SU-DHL-6 (cell line): ENCODE measurements at regions not wholly inside any gene's neighbourhood (a gene's known extent, or its start where the extent isn't known, plus 50 kb on each side); places are given as distances from the start of the nearest gene placed in this dataset.

Experiments used
- H2AFZ ChIP-seq: fragments of 200-600 bp; sonication (generic); 2 replicates; pipeline ENCODE4 v1.6.1; 2014; ENCODE audit warnings: low read depth, mild to moderate bottlenecking, moderate library complexity, mixed read lengths, antibody characterized with exemption, low read length; ENCODE audit not compliant: severe bottlenecking
- H3F3A ChIP-seq: fragments of 200-600 bp; shearing (Covaris generic); 2 replicates; pipeline ENCODE4 v1.6.0; 2016; ENCODE audit warnings: antibody characterized with exemption, mild to moderate bottlenecking; ENCODE audit not compliant: insufficient read depth
- H3K27ac ChIP-seq: fragments of 200-600 bp; sonication (generic); 2 replicates; pipeline ENCODE4 v1.5.1; 2016; ENCODE audit warnings: low read depth, mild to moderate bottlenecking, low read length, moderate library complexity, mixed read lengths
- H3K27me3 ChIP-seq: fragments of 200-600 bp; sonication (generic), shearing (Covaris generic); 2 replicates; pipeline ENCODE4 v1.6.0; 2014; ENCODE audit warnings: mild to moderate bottlenecking, low read length
- H3K36me3 ChIP-seq: fragments of 200-600 bp; sonication (generic); 2 replicates; pipeline ENCODE4 v1.6.1; 2014; ENCODE audit warnings: mild to moderate bottlenecking, low read length, mixed read lengths
- H3K4me2 ChIP-seq: fragments of 300-600, 200-600 bp; shearing (Covaris generic), sonication (generic); 2 replicates; pipeline ENCODE4 v1.6.0; 2014; ENCODE audit warnings: low read length, low read depth, mild to moderate bottlenecking; ENCODE audit not compliant: poor library complexity, severe bottlenecking
- H3K4me3 ChIP-seq: fragments of 200-600 bp; sonication (generic); 2 replicates; pipeline ENCODE4 v1.5.1; 2014; ENCODE audit warnings: antibody characterized with exemption, low read length, mild to moderate bottlenecking, mixed read lengths; ENCODE audit not compliant: insufficient read depth, poor library complexity, severe bottlenecking
- H3K79me2 ChIP-seq: fragments of 200-600 bp; sonication (generic); 2 replicates; pipeline ENCODE4 v1.6.1; 2014; ENCODE audit warnings: mild to moderate bottlenecking, low read length, moderate library complexity; ENCODE audit not compliant: insufficient read depth
- H3K9ac ChIP-seq: fragments of 200-600 bp; sonication (generic); 2 replicates; pipeline ENCODE4 v1.7.0; 2014; ENCODE audit warnings: mild to moderate bottlenecking, low read length
- H3K9me2 ChIP-seq: fragments of 200-600 bp; sonication (generic); replicated peaks from 2 replicates; pipeline ENCODE4 v1.6.1; 2014; ENCODE audit warnings: low read length; ENCODE audit not compliant: insufficient read depth
- H3K9me3 ChIP-seq: fragments of 200-600 bp; sonication (generic); 2 replicates; pipeline ENCODE4 v1.6.1; 2014; ENCODE audit warnings: low read length, mixed read lengths; ENCODE audit not compliant: insufficient read depth
- H4K20me1 ChIP-seq: fragments of 200-600 bp; sonication (generic); 2 replicates; pipeline ENCODE4 v1.6.1; 2014; ENCODE audit warnings: low read depth, mild to moderate bottlenecking, antibody characterized with exemption, low read length, moderate library complexity, mixed read lengths
- EZH2phosphoT487 ChIP-seq: fragments of 200-600 bp; sonication (generic), shearing (Covaris generic); conservative IDR thresholded peaks from 2 replicates; pipeline ENCODE4 v1.6.1; 2018; ENCODE audit warnings: mild to moderate bottlenecking, antibody characterized with exemption, low read length, moderate library complexity, mixed read lengths
- TF ChIP-seq, protein P1 (sequence below): fragments of 200-600 bp; sonication (generic); IDR thresholded peaks from one replicate; pipeline ENCODE4 v1.5.1; 2017; ENCODE audit warnings: antibody characterized with exemption, mild to moderate bottlenecking, low read length, moderate library complexity; ENCODE audit not compliant: insufficient read depth, poor library complexity, severe bottlenecking

DNA sequence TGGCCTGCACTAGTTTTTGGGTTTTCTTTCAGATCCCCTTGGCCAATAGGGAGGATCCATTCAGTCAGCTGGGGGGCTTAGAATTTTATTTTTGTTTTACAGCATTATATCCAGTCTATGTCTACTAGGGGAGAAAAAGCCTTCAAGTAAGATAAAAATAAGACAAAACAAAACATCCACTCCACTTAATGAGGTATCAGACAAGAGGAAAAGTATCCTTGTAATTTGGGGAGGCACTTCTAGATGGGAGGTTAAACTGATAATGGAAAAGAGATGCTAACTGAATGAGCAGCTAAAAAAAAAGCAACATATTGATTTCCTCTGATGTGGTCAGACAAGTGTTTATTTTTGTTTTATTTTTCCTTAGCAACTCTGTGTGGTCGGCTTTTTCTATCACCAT is 278.0 kb upstream of the ANO3 start:
- Histone ChIP-seq H3K4me2 (no peak overlapping the region), H3K27ac (no peak overlapping the region), H3K9me3 (no peaks in the 10 kb centered on the region), H3K9me2 (no peaks in the 10 kb centered on the region), H2AFZ (no peak overlapping the region), H3K27me3 (no peaks in the 10 kb centered on the region), H3K9ac (no peak overlapping the region), H4K20me1 (no peaks in the 10 kb centered on the region), H3K36me3 (no peaks in the 10 kb centered on the region), H3K79me2 (no peaks in the 10 kb centered on the region), H3K4me3 (no peak overlapping the region), H3F3A (peaks cover 10% of the 10 kb centered on the region)
- TF ChIP-seq, protein P1, sequence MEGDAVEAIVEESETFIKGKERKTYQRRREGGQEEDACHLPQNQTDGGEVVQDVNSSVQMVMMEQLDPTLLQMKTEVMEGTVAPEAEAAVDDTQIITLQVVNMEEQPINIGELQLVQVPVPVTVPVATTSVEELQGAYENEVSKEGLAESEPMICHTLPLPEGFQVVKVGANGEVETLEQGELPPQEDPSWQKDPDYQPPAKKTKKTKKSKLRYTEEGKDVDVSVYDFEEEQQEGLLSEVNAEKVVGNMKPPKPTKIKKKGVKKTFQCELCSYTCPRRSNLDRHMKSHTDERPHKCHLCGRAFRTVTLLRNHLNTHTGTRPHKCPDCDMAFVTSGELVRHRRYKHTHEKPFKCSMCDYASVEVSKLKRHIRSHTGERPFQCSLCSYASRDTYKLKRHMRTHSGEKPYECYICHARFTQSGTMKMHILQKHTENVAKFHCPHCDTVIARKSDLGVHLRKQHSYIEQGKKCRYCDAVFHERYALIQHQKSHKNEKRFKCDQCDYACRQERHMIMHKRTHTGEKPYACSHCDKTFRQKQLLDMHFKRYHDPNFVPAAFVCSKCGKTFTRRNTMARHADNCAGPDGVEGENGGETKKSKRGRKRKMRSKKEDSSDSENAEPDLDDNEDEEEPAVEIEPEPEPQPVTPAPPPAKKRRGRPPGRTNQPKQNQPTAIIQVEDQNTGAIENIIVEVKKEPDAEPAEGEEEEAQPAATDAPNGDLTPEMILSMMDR = no peak
- TF ChIP-seq EZH2phosphoT487 = no peak

DNA sequence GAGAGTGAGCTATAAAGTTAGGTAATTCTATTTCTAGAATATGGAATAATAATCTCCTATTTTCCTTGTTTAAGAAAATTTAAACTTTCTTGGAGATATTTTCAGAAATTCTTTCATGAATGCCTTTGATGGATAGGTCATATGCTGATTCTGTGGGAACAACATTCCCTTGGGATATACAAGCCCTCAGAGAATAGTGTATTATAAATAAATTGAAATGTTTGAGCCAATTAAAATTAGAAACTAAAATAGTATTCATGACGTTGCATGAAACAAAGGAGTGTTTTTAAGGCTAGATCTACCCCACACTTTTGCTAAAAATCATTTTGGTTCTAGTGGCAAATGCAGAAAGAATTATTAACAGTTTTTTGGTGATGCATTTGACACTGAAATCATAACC is 269.3 kb upstream of the ANO3 start:
- Histone ChIP-seq H3K36me3 (no peaks in the 10 kb centered on the region), H2AFZ (no peak overlapping the region), H3K9me2 (no peaks in the 10 kb centered on the region), H3K4me3 (no peak overlapping the region), H3K79me2 (no peaks in the 10 kb centered on the region), H3K9me3 (no peaks in the 10 kb centered on the region), H3K27me3 (no peaks in the 10 kb centered on the region), H3K9ac (no peak overlapping the region), H3K4me2 (no peak overlapping the region), H4K20me1 (no peaks in the 10 kb centered on the region), H3F3A (peaks cover 7% of the 10 kb centered on the region), H3K27ac (no peak overlapping the region)
- TF ChIP-seq EZH2phosphoT487 = no peak
- TF ChIP-seq, protein P1 = no peak

DNA sequence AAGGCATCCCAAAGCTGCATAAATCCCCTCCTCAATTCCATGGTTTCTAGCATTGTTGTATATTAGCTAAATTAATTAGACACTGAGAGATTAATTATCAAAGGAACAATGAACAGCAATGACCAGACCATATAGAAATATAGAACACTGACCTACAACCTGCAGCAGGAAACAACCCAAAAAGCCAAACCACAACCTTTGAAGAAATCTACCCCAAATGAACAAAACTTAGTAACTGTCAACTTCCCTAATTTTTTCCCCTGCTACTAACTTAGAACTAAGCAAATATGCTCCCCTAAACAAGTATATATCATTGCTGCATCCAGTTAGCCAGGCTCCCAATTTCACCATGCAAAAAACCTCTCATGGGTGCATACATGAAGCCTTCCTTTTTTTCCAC is 268.0 kb upstream of the ANO3 start:
- Histone ChIP-seq H3F3A (no peaks in the 10 kb centered on the region), H3K4me2 (peak overlapping the region; percentile 30), H3K36me3 (no peaks in the 10 kb centered on the region), H3K4me3 (peak overlapping the region; percentile 7), H3K9me3 (no peaks in the 10 kb centered on the region), H2AFZ (no peak overlapping the region), H3K27me3 (no peaks in the 10 kb centered on the region), H4K20me1 (no peaks in the 10 kb centered on the region), H3K9ac (no peak overlapping the region), H3K79me2 (no peaks in the 10 kb centered on the region), H3K9me2 (no peaks in the 10 kb centered on the region), H3K27ac (no peak overlapping the region)
- TF ChIP-seq, protein P1 = no peak
- TF ChIP-seq EZH2phosphoT487 = no peak

DNA sequence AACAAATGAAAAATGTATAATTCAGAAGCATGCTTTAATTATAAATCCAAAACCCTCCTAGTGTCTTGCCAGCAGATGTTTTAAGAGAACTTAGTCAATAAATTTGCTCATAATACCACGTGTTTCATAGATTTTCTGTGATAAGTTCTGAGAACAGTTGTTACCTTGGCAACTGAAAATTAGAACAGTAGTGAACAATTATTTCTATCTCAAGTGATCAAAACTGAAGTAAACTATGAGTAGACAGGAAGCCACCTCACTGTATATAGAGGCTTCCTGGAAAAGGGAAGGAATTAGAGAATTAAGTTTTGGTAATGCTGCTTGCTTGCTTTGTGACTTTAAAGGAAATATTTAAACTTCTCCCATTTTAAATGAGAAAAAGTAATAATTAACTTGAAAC is 266.0 kb upstream of the ANO3 start:
- Histone ChIP-seq H3K4me3 (no peak overlapping the region), H3K27me3 (no peaks in the 10 kb centered on the region), H3K27ac (no peak overlapping the region), H3F3A (no peaks in the 10 kb centered on the region), H3K4me2 (no peak overlapping the region), H2AFZ (no peak overlapping the region), H3K9me3 (no peaks in the 10 kb centered on the region), H3K9ac (no peak overlapping the region), H4K20me1 (no peaks in the 10 kb centered on the region), H3K36me3 (no peaks in the 10 kb centered on the region), H3K9me2 (no peaks in the 10 kb centered on the region), H3K79me2 (no peaks in the 10 kb centered on the region)
- TF ChIP-seq, protein P1 = no peak
- TF ChIP-seq EZH2phosphoT487 = no peak
